Esophagus muscularis mucosa (tissue), 4 donors: ENCODE measurements at regions not wholly inside any gene's neighbourhood (a gene's known extent, or its start where the extent isn't known, plus 50 kb on each side); places are given as distances from the start of the nearest gene placed in this dataset.

Experiments
- DNase-seq: peaks from one replicate; pipeline ENCODE4 v3.0.0-alpha.2; 2017; ENCODE audit errors: extremely low spot score
- H3K27ac ChIP-seq, 4 donors: fragments of 200-600 bp; sonication (generic); replicated peaks in 1 of 4; 1 replicate in 3 of 4; 2 replicates in 1 of 4; pipeline ENCODE4 v1.5.1; 2016 to 2019; ENCODE audit warnings: mild to moderate bottlenecking in 1 of 4
- H3K27me3 ChIP-seq, 4 donors: fragments of 200-600 bp; sonication (generic); one replicate each; pipeline versions ENCODE4 v1.5.1 to v1.6.0; 2016 to 2019
- H3K36me3 ChIP-seq, 4 donors: fragments of 200-600 bp; sonication (generic); one replicate each; pipeline ENCODE4 v1.5.1; 2016 to 2019
- H3K4me1 ChIP-seq, 4 donors: fragments of 200-600 bp; sonication (generic); one replicate each; pipeline ENCODE4 v1.5.1; 2016 to 2019
- H3K4me3 ChIP-seq, 4 donors: fragments of 200-600 bp; sonication (generic); 1 replicate in 2 of 4; 2 replicates in 2 of 4; pipeline ENCODE4 v1.5.1; 2016 to 2019; ENCODE audit warnings: mild to moderate bottlenecking in 4 of 4, moderate library complexity in 1 of 4
- H3K9me3 ChIP-seq, 4 donors: fragments of 200-600 bp; sonication (generic); 1 replicate in 3 of 4; 2 replicates in 1 of 4; pipeline ENCODE4 v1.5.1; 2016 to 2019
- CTCF ChIP-seq, 3 experiments: fragments of 200-600 bp in 2 of 3; fragments of 450-650 bp in 1 of 3; sonication (generic) in 2 of 3; IDR thresholded peaks; one replicate each; pipeline ENCODE4 v1.5.1; 2017 to 2019; ENCODE audit warnings: antibody characterized with exemption in 3 of 3, mild to moderate bottlenecking in 2 of 3, moderate library complexity in 1 of 3
- EP300 ChIP-seq: sonication (generic); formaldehyde crosslinking; IDR thresholded peaks from one replicate; pipeline ENCODE4 v1.6.1; 2017; ENCODE audit warnings: antibody characterized with exemption
- POLR2A ChIP-seq: fragments of 450-650 bp; IDR thresholded peaks from one replicate; pipeline ENCODE4 v1.6.1; 2017; ENCODE audit warnings: antibody characterized with exemption, moderate library complexity, mild to moderate bottlenecking, low read depth
- POLR2AphosphoS5 ChIP-seq, 2 donors: sonication (generic); formaldehyde crosslinking; IDR thresholded peaks; one replicate each; pipeline ENCODE4 v1.6.1; 2017; ENCODE audit warnings: antibody characterized with exemption in 2 of 2
- WGBS: methylation state at CpG from one replicate; pipeline ENCODE4 v1.1.5; 2018; 5-methylcytosine and 5-hydroxymethylcytosine counted together
- intact Hi-C: fragments of 100-400 bp; cut with DNase I; formaldehyde crosslinking; loops from one replicate; pipeline ENCODE4 v1.15.1; 2023

GRCh38 chr7:118689403-118689802 lies 464.9 kb downstream of the ANKRD7 start:
- H3K36me3 ChIP-seq = no peaks in the 10 kb centered on the region
- no peaks in the 10 kb centered on the region for H3K9me3 ChIP-seq
- no peak overlapping the region for H3K27ac ChIP-seq
- no peaks in the 10 kb centered on the region for H3K27me3 ChIP-seq
- 96% methylated on average over 18 of the region's 18 CpGs for WGBS
- H3K4me1 ChIP-seq = no peaks in the 10 kb centered on the region
- TF ChIP-seq POLR2AphosphoS5 (IDR thresholded peaks at IDR 0.05) = no peak
- no peak for TF ChIP-seq POLR2A
- TF ChIP-seq CTCF (IDR thresholded peaks at IDR 0.05) = no peak
- TF ChIP-seq EP300 = no peak
- no peak for DNase-seq
- H3K4me3 ChIP-seq = no peak overlapping the region
- intact Hi-C loops = no loop called here

- no peak overlapping the region for H3K27ac ChIP-seq
- TF ChIP-seq POLR2A = no peak
- TF ChIP-seq POLR2AphosphoS5 (IDR thresholded peaks at IDR 0.05) = no peak
- no peak for TF ChIP-seq EP300
- no peaks in the 10 kb centered on the region for H3K4me1 ChIP-seq
- 91% methylated on average over 2 of the region's 2 CpGs for WGBS
- H3K9me3 ChIP-seq = no peaks in the 10 kb centered on the region
- no peak for DNase-seq
- H3K4me3 ChIP-seq = no peak overlapping the region
- H3K36me3 ChIP-seq = no peaks in the 10 kb centered on the region
- no peaks in the 10 kb centered on the region for H3K27me3 ChIP-seq
- intact Hi-C loops = no loop called here
These were observed 472.4 kb downstream of the ANKRD7 start for GRCh38 chr7:118696879-118697278.

GRCh38 chr7:118699222-118699621 lies 474.7 kb downstream of the ANKRD7 start:
- Histone ChIP-seq H3K4me1 (no peaks in the 10 kb centered on the region), H3K27ac (no peak overlapping the region), H3K36me3 (no peaks in the 10 kb centered on the region), H3K4me3 (no peak overlapping the region), H3K9me3 (no peaks in the 10 kb centered on the region), H3K27me3 (no peaks in the 10 kb centered on the region)
- TF ChIP-seq POLR2AphosphoS5 (IDR thresholded peaks at IDR 0.05) (no peak), CTCF (IDR thresholded peaks at IDR 0.05) (no peak), EP300 (no peak), POLR2A (no peak)
- no peak for DNase-seq
- 85% methylated on average over 4 of the region's 4 CpGs for WGBS
- intact Hi-C loops = no loop called here

- no peak for DNase-seq
- Histone ChIP-seq H3K27me3 (no peaks in the 10 kb centered on the region), H3K36me3 (no peaks in the 10 kb centered on the region), H3K4me3 (no peak overlapping the region), H3K4me1 (no peaks in the 10 kb centered on the region), H3K9me3 (no peaks in the 10 kb centered on the region), H3K27ac (no peak overlapping the region)
- WGBS = 41% methylated on average over 1 of the region's 1 CpG
- intact Hi-C loops = no loop called here
- TF ChIP-seq POLR2AphosphoS5 (IDR thresholded peaks at IDR 0.05) = no peak
- TF ChIP-seq EP300 = no peak
- TF ChIP-seq POLR2A = no peak
- no peak for TF ChIP-seq CTCF (IDR thresholded peaks at IDR 0.05)
These were observed 484.2 kb downstream of the ANKRD7 start for GRCh38 chr7:118708741-118709140.

GRCh38 chr7:118711688-118712087 lies 487.2 kb downstream of the ANKRD7 start:
- DNase-seq = no peak
- no peaks in the 10 kb centered on the region for H3K9me3 ChIP-seq
- no peak overlapping the region for H3K4me3 ChIP-seq
- no peaks in the 10 kb centered on the region for H3K27me3 ChIP-seq
- no peaks in the 10 kb centered on the region for H3K4me1 ChIP-seq
- TF ChIP-seq CTCF (IDR thresholded peaks at IDR 0.05) = no peak
- no peak for TF ChIP-seq POLR2A
- no peak for TF ChIP-seq POLR2AphosphoS5 (IDR thresholded peaks at IDR 0.05)
- no peak for TF ChIP-seq EP300
- no peak overlapping the region for H3K27ac ChIP-seq
- intact Hi-C loops = no loop called here
- no peaks in the 10 kb centered on the region for H3K36me3 ChIP-seq
